HG02970 (cell line): ENCODE measurements at regions not wholly inside any gene's neighbourhood (a gene's known extent, or its start where the extent isn't known, plus 50 kb on each side); places are given as distances from the start of the nearest gene placed in this dataset.

ENCODE experiments used
- ATAC-seq: cut with Tn5 transposase; IDR thresholded peaks from one replicate; pipeline ENCODE4 v1.9.1; 2021; ENCODE audit warnings: mild to moderate bottlenecking, moderate library complexity, moderate number of reproducible peaks; ENCODE audit not compliant: unreplicated experiment, low FRiP score

DNA sequence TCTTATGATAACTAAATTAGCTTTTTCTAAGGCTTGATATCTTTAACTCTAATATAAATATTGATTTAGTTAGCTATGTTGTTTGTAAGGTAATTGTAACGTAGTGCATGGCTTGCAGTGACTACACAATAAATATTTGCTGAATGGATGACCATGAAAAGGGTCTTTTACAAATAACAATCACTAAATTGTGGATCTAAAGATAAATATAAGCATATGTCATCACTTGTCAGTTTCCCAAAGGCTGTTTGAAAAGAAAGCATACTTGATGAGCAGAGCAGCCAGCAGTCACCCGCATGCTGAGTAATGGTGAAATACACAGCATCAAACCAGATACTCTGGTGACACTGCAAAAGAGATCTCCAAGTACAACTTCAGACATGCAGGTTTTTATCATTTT, 92.5 kb upstream of the FMN2 start:
- ATAC-seq: no peak

DNA sequence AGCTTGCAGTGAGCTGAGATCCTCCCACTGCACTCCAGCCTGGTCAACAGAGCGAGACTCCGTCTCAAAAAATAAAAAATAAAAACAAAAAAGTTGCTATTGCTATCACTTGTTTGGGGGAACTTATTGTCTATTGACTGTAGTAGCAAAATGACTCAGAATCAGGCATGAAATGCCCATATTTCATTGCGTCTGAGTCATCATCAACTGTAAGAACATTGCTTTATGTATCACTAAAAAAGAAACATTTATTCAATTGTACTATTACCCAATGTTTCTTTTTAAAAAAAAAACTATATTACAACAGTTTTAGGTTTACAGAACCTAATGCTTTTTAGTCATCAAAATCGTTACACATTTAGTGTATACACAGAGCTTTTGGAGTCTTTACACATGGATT, 91.0 kb upstream of the FMN2 start:
- no peak for ATAC-seq

DNA sequence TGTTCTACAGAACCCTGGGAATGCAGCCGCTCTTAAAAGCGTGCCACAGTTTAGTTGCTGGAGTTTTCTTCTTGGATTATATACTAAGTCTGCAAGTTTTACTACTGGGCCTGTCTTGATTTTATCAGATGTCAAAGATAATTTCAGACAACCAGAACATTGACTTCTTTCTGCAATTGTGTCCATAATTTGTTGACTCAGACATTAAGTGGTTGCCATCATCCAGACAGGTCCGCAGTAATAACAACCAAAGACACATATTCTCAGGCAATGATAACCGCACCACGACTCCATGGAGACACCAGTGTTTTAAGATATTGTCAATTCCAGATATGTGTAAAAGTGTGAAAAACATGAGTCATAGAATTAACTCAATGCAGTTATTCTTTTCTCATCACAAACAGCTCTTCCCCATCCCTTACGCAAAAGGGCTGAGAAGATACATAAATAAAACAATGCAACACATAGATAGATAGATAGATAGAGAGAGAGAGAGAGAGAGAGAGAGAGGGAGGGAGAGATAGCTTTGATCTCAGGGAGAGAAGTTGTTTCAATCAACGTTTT, 90.4 kb upstream of the FMN2 start:
- ATAC-seq: no peak

- no peak for ATAC-seq
Measured at GRCh38 chr1:240004086-240004749, 87.5 kb upstream of the FMN2 start.

GRCh38 chr1:240005997-240006650, 85.6 kb upstream of the FMN2 start:
- no peak for ATAC-seq

- no peak for ATAC-seq
Measured at GRCh38 chr1:240008298-240008697, 83.4 kb upstream of the FMN2 start.

DNA sequence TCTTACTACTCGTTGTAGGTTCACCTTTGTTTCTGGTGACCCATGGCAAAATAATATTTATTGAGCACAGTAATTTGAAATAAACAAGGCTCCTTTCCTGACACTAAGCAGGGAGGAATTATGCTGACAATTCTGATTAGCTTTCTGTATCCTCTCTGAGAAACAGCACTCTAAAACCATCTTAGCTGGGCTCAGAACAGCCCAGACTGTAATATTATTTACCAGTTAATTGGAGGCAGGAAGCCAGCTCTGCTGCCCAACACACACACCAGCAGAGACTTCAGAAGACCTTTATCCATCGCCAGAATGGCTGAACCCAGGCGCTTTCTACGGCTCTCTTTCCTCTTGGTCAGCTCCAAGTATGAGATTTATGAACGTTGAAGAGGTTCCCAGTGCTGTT, 77.6 kb upstream of the FMN2 start:
- ATAC-seq: no peak

DNA sequence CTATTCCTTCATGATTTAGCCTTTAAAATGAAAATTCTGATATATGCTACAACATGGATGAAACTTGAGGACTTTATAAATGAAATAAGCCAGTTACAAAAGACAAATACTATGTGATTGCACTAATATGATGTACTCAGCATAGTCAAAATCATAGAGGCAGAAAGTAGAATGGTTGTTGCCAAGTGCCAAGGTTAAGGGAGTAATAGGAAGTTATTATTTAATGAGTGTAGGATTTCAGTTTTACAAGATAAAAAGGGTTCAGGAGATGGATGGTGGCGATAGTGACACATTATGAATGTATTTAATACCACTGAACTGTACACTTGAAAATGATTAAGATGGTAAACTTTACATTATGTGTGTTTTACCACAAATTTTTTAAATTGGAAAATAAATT, 73.1 kb upstream of the FMN2 start:
- no peak for ATAC-seq

DNA sequence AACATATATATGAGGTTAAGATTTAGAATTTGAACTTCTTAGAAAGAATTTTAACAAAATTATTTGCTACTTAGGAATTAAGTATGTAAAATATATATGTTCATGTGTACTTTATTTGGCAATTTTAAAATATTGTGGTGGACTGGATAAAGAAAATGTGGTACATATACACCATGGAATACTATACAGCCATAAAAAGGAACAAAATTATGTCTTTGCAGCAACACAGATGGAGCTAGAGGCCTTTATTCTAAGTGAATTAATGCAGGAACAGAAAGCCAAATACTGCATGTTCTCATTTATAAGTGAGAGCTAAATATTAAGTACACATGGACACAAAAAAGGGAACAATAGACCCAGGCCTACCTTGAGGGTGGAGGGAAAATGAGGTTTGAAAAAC, 72.2 kb upstream of the FMN2 start:
- no peak for ATAC-seq

DNA sequence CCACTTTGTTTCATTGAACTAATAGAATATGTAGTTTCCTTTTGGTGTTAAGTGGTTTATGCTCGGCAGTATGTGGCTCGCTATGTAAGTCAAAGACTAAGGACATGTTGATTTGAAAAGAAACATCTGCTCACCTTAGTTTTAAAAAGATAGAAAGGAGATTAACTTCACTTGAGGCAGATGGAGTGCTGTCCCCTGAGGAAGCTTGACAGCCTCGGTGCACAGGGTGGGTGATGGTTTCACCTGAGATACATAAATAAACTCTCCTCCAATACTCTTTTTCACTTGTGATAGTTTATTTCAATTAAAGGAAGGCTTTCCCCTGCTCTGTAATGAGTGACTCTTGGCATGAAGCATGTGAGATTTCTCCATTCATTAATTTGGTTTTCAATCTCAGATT, 70.8 kb upstream of the FMN2 start:
- ATAC-seq: no peak

DNA sequence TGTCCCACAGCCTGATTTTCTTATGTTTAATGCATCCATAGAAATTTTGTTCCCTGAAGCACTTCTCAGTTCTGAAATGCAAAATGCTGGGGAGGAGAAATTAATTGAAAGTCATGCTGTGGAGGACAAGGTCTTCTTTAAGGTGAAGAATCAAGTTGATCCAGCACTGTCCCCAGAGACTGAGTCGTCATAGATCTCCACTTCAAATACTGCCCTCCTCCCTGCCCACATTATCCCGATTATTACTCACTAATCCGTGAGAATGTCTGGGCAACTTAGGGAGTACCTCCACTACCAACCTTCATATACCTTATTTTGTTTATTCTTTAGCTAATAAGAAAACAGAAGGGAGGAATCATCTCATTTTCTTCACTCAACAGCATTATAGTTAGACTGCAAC, 70.0 kb upstream of the FMN2 start:
- ATAC-seq: no peak

DNA sequence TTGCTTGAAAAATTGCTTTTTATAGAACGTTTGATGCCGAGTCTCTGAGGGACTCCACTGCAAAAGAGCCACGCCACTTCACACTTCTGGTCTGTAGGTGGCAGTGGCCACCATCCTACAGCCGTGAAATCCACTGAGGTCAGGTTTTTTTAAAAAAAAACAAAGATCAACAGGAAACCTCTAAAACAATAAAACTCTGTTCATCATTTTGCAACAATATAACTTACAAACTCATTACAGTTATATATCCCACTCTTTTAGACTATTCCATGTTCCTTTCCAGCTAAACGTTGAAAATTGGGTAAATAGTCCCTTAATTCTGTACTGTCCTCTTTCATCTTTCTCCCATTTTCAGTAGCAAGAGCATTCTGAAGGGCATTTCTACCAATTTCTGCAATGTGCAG, 64.6 kb upstream of the FMN2 start:
- peak; percentile 78 for ATAC-seq

- ATAC-seq: no peak
Measured at GRCh38 chr1:240029418-240029817, 62.3 kb upstream of the FMN2 start.

DNA sequence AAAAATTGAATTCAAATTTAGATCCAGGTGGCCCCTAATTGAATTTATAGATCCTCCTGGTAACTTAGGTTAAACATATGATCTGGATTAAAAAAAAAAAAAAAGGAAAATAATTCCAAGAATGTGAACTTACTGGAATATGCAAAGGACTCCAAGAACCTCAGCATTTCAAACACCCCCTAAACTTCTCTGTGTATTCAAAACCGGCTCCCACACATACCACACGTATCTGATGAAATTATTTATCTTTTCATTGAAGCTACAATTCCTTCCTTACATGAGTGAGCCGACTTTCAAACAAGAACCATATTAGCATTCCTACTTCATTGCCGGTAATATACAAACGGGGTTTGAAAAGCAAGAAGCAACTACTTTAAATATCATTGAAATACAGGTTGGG, 61.4 kb upstream of the FMN2 start:
- no peak for ATAC-seq

DNA sequence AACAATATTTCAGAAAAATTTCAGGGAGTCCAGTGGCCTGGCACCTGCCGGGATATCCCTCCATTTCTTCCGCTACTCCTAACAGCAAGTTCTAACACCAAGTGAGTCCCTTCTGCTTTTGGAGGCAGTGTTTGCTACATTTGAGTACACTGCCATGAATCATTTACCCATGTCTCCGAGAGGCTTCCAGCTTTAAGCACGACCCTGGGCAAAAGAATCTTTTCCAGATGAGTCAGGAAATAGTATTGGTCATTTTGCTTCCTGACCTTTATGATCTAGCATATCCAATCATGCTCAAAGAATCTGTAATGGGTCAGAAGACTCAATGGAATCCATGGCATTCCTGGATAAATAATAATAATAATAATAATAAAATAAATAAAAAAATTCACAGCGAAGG, 60.7 kb upstream of the FMN2 start:
- ATAC-seq: no peak

- ATAC-seq: no peak
Measured at GRCh38 chr1:240031414-240031813, 60.3 kb upstream of the FMN2 start.

GRCh38 chr1:240033406-240033805, 58.3 kb upstream of the FMN2 start:
- no peak for ATAC-seq

DNA sequence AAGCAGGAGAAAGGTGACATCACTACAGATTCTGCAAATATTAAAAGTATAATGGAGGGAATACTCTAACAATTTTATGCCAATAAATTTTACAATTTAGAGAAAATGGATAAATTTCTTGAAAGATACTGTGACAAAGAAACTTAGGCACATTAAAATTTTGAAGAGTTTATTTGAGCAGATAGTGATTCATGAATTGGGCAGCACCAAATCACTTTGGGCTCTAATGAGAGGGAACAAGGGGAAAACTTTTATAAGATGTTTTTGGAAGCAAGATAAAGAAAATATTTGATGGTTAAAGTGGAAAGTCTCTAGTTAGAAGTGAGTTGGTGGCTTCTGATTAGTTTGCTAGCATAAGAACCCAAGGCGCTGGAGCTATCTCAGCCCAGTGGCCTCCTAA, 55.2 kb upstream of the FMN2 start:
- no peak for ATAC-seq
